Naive thymus-derived CD8-positive, alpha-beta T cell (primary cell): ENCODE measurements at regions not wholly inside any gene's neighbourhood (a gene's known extent, or its start where the extent isn't known, plus 50 kb on each side); places are given as distances from the start of the nearest gene placed in this dataset.

Source experiments
- ATAC-seq, 2 donors: fragments of 150-1000 bp; cut with Tn5 transposase in 1 of 2; sonication (Bioruptor Pico), chemical (Tn5 transposase) in 1 of 2; 1 replicate in 1 of 2; 2 replicates in 1 of 2; pipeline ENCODE4 v1.10.0; 2021; ENCODE audit warnings: mild to moderate bottlenecking in 2 of 2, moderate library complexity in 2 of 2
- POLR2A ChIA-PET: fragments of 350-600 bp; sonication (Branson Sonifier 250); formaldehyde crosslinking; loops from one replicate; lab custom pipeline; 2021; ENCODE audit warnings: antibody characterized with exemption; lab: Charles Lee
- DNase-seq, 10 donors: peaks; one replicate each; pipeline versions ENCODE4 v3.0.0 to v3.0.0-alpha.2; 2020 to 2022
- H3K27ac Mint-ChIP-seq, 10 donors: one replicate each; pipeline ENCODE4 v1.8.0; 2020 to 2022; ENCODE audit warnings: mild to moderate bottlenecking in 10 of 10, mixed read lengths in 10 of 10, moderate library complexity in 4 of 10, inconsistent platforms in 1 of 10
- H3K27me3 Mint-ChIP-seq, 5 donors: one replicate each; pipeline ENCODE4 v1.8.0; 2021 to 2022; ENCODE audit warnings: mixed read lengths in 5 of 5
- H3K36me3 Mint-ChIP-seq, 3 donors: one replicate each; pipeline ENCODE4 v1.8.0; 2020 to 2022; ENCODE audit warnings: mixed read lengths in 3 of 3, mild to moderate bottlenecking in 2 of 3, inconsistent platforms in 1 of 3
- H3K4me1 Mint-ChIP-seq, 4 donors: one replicate each; pipeline ENCODE4 v1.8.0; 2021 to 2022; ENCODE audit warnings: mixed read lengths in 4 of 4
- H3K4me3 Mint-ChIP-seq, 10 donors: one replicate each; pipeline ENCODE4 v1.8.0; 2020 to 2022; ENCODE audit warnings: mild to moderate bottlenecking in 10 of 10, mixed read lengths in 10 of 10, moderate library complexity in 6 of 10, inconsistent platforms in 1 of 10
- H3K9me3 Mint-ChIP-seq, 9 donors: one replicate each; pipeline ENCODE4 v1.8.0; 2020 to 2022; ENCODE audit warnings: mixed read lengths in 9 of 9, mild to moderate bottlenecking in 3 of 9, inconsistent platforms in 1 of 9, moderate library complexity in 1 of 9

DNA sequence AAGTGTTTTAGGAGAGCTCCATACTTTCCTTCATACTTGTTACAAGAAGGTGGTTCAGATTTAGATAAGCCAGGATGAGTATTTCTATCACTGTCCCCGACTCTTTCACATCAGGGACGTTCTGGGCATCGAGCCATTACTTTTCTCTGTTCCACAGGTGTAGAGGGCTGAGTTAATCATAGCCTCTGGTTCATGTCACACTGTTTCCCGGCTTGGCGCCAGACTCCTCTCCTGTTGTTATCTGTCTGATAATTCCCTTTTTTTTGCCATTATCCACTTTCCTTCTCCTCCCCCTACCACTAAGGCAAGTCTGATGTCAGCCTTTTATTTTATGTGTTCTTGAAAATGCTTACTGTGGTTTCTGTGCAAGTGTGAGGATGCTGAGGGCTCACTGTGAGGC lies 593.4 kb downstream of the UTRN start:
- no peak for ATAC-seq
- Mint-ChIP-seq H3K27me3 (peaks cover 7 to 51% (median 17%) of the 10 kb centered on the region in 5 donors), H3K36me3 (peaks cover 0 to 2% (median 0%) of the 10 kb centered on the region in 3 donors), H3K9me3 (peaks cover 0 to 8% (median 0%) of the 10 kb centered on the region in 9 donors), H3K4me1 (peaks cover 0 to 12% (median 3%) of the 10 kb centered on the region in 4 donors), H3K4me3 (no peak overlapping the region), H3K27ac (no peak overlapping the region)
- DNase-seq = no peak
- POLR2A ChIA-PET = no interaction called here

DNA sequence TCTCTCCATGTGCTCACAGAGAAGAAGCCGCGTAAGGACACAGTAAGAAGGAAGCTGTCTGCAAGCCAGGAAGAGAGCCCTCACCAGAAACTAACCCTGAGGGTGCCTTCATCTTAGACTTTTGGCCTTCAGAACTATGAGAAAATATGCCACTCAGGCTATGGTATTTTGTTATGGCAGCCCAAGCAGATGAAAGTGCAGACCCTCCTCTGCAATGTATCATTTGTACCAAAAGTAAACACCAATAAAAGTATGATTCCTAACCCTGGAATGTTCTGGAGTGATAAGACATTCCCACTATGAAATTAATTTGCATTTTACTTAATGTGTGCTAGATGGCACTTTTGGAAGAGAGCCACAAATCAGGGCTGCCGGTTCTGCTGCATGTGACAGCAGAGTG lies 594.3 kb downstream of the UTRN start:
- POLR2A ChIA-PET = no interaction called here
- H3K27me3 Mint-ChIP-seq = peaks cover 7 to 43% (median 17%) of the 10 kb centered on the region in 5 donors

GRCh38 chr6:144882425-144882824 lies 597.3 kb downstream of the UTRN start:
- H3K27ac Mint-ChIP-seq = no peak overlapping the region
- H3K4me1 Mint-ChIP-seq = peaks cover 0 to 12% (median 3%) of the 10 kb centered on the region in 4 donors
- no peaks in the 10 kb centered on the region for H3K9me3 Mint-ChIP-seq
- ATAC-seq (no peak), DNase-seq (no peak)
- H3K36me3 Mint-ChIP-seq = no peaks in the 10 kb centered on the region
- H3K4me3 Mint-ChIP-seq = no peak overlapping the region
- POLR2A ChIA-PET = no interaction called here
- H3K27me3 Mint-ChIP-seq = peaks cover 5 to 44% (median 19%) of the 10 kb centered on the region in 5 donors

More for the DNA sequence above, 594.3 kb downstream of the UTRN start:
- H3K27ac Mint-ChIP-seq = no peak overlapping the region
- H3K36me3 Mint-ChIP-seq = no peaks in the 10 kb centered on the region
- peaks cover 0 to 3% (median 0%) of the 10 kb centered on the region in 9 donors for H3K9me3 Mint-ChIP-seq
- no peak overlapping the region for H3K4me3 Mint-ChIP-seq
- no peak for DNase-seq
- no peak for ATAC-seq
- H3K4me1 Mint-ChIP-seq = peaks cover 0 to 12% (median 3%) of the 10 kb centered on the region in 4 donors

GRCh38 chr6:144883915-144884314 lies 598.8 kb downstream of the UTRN start:
- Mint-ChIP-seq H3K4me1 (peaks cover 0 to 6% (median 3%) of the 10 kb centered on the region in 4 donors), H3K27me3 (peaks cover 1 to 30% (median 10%) of the 10 kb centered on the region in 5 donors), H3K9me3 (no peaks in the 10 kb centered on the region), H3K27ac (no peak overlapping the region), H3K36me3 (no peaks in the 10 kb centered on the region), H3K4me3 (no peak overlapping the region)
- DNase-seq (no peak), ATAC-seq (no peak)
- POLR2A ChIA-PET = no interaction called here

- Mint-ChIP-seq H3K4me3 (no peak overlapping the region), H3K4me1 (no peaks in the 10 kb centered on the region), H3K27ac (no peak overlapping the region), H3K9me3 (no peaks in the 10 kb centered on the region), H3K36me3 (no peaks in the 10 kb centered on the region), H3K27me3 (peaks cover 0 to 15% (median 2%) of the 10 kb centered on the region in 5 donors)
- POLR2A ChIA-PET = no interaction called here
- no peak for ATAC-seq
- no peak for DNase-seq
Measured at GRCh38 chr6:144885817-144886216, 600.7 kb downstream of the UTRN start.

- POLR2A ChIA-PET = no interaction called here
- DNase-seq (no peak), ATAC-seq (no peak)
- Mint-ChIP-seq H3K4me3 (no peak overlapping the region), H3K27ac (no peak overlapping the region), H3K36me3 (no peaks in the 10 kb centered on the region), H3K9me3 (no peaks in the 10 kb centered on the region), H3K4me1 (no peaks in the 10 kb centered on the region), H3K27me3 (peaks cover 0 to 15% (median 2%) of the 10 kb centered on the region in 5 donors)
Measured at GRCh38 chr6:144886682-144887081, 601.5 kb downstream of the UTRN start.

DNA sequence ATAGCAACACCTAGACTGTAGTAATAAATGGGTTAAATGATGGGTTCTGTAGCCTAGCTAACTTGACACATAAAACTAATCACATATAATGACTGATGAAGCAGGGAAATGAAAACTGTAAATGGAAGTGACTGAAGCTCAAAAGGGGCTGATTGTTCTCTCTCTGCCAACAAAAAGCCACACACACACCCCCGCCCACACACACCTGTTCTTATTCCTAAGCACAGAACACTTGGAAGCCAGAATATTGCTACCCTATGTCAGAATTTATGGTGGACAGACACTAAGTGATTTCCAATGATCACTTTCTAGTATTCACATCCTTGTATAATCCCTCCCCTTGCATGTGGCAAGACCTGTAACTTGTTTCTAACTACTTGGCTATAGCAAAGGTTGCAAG lies 603.5 kb downstream of the UTRN start:
- H3K27ac Mint-ChIP-seq = no peak overlapping the region
- H3K36me3 Mint-ChIP-seq = no peaks in the 10 kb centered on the region
- H3K4me1 Mint-ChIP-seq = no peaks in the 10 kb centered on the region
- H3K9me3 Mint-ChIP-seq = no peaks in the 10 kb centered on the region
- H3K27me3 Mint-ChIP-seq = peaks cover 0 to 15% (median 2%) of the 10 kb centered on the region in 5 donors
- no peak overlapping the region for H3K4me3 Mint-ChIP-seq
- POLR2A ChIA-PET = no interaction called here
- DNase-seq = no peak
- no peak for ATAC-seq

- no peak for ATAC-seq
- no peaks in the 10 kb centered on the region for H3K36me3 Mint-ChIP-seq
- no peaks in the 10 kb centered on the region for H3K27me3 Mint-ChIP-seq
- no peak for DNase-seq
- H3K4me3 Mint-ChIP-seq = no peak overlapping the region
- no peak overlapping the region for H3K27ac Mint-ChIP-seq
- POLR2A ChIA-PET = no interaction called here
- H3K4me1 Mint-ChIP-seq = peaks cover 0 to 9% (median 2%) of the 10 kb centered on the region in 4 donors
- no peaks in the 10 kb centered on the region for H3K9me3 Mint-ChIP-seq
Measured at GRCh38 chr6:144893680-144894151, 608.6 kb downstream of the UTRN start.

- Mint-ChIP-seq H3K4me1 (peaks cover 0 to 9% (median 2%) of the 10 kb centered on the region in 4 donors), H3K36me3 (no peaks in the 10 kb centered on the region), H3K27ac (no peak overlapping the region), H3K4me3 (no peak overlapping the region), H3K27me3 (no peaks in the 10 kb centered on the region), H3K9me3 (no peaks in the 10 kb centered on the region)
- no peak for DNase-seq
- POLR2A ChIA-PET = no interaction called here
- ATAC-seq = no peak
Measured at GRCh38 chr6:144894240-144894639, 609.1 kb downstream of the UTRN start.

- Mint-ChIP-seq H3K4me1 (peaks cover 0 to 9% (median 2%) of the 10 kb centered on the region in 4 donors), H3K27ac (no peak overlapping the region), H3K9me3 (no peaks in the 10 kb centered on the region), H3K27me3 (no peaks in the 10 kb centered on the region), H3K4me3 (no peak overlapping the region), H3K36me3 (no peaks in the 10 kb centered on the region)
- ATAC-seq (no peak), DNase-seq (no peak)
- POLR2A ChIA-PET = no interaction called here
Measured at GRCh38 chr6:144895313-144896278, 610.5 kb downstream of the UTRN start.

DNA sequence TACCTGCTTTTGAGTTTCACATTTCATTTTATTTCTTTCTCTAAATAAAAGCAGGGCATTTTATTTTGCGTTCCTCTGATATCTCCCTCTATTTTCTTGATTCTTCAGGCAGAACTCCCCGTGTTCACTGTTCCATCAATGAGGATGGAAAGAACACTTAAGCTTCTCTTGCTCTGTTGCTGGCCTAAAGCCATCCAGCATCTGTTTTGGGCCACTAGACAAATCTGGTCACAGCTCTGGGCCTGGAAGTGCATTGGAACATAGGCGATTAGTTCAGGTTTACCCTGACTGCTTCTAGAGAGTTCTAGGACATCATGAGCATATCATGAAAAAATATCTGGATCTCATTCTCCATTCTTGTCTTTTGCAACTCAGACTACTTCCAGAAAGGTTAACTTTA lies 611.2 kb downstream of the UTRN start:
- no peaks in the 10 kb centered on the region for H3K27me3 Mint-ChIP-seq
- no peak for ATAC-seq
- no peak for DNase-seq
- POLR2A ChIA-PET = no interaction called here
- H3K36me3 Mint-ChIP-seq = peaks cover 0 to 3% (median 0%) of the 10 kb centered on the region in 3 donors
- no peak overlapping the region for H3K27ac Mint-ChIP-seq
- peaks cover 0 to 9% (median 2%) of the 10 kb centered on the region in 4 donors for H3K4me1 Mint-ChIP-seq
- peaks cover 0 to 3% (median under 1%) of the 10 kb centered on the region in 9 donors for H3K9me3 Mint-ChIP-seq
- H3K4me3 Mint-ChIP-seq = no peak overlapping the region

DNA sequence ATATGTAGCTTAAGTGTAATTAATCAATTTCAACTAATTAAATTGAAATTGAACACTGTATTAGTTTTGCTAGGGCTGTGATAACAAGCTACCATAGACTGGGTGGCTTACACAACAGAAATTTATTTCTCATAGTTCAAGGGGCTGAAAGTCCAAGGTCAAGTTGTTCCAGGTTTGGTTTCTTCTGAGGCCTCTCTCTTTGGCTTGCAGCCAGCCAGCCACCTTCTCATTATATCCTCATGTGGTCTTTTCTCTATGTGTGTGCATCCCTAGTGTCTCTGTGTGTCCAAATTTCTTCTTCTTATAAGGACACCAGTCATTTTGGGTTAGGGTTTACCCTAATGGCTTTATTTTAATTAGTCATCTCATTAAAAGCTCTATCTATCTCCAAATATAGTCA lies 611.7 kb downstream of the UTRN start:
- peaks cover 0 to 7% (median 0%) of the 10 kb centered on the region in 3 donors for H3K36me3 Mint-ChIP-seq

GRCh38 chr6:144897441-144897921 lies 612.3 kb downstream of the UTRN start:
- Mint-ChIP-seq H3K4me1 (peaks cover 0 to 9% (median 2%) of the 10 kb centered on the region in 4 donors), H3K27ac (no peak overlapping the region), H3K36me3 (peaks cover 0 to 13% (median 0%) of the 10 kb centered on the region in 3 donors), H3K27me3 (no peaks in the 10 kb centered on the region), H3K9me3 (peaks cover 0 to 13% (median 7%) of the 10 kb centered on the region in 9 donors), H3K4me3 (no peak overlapping the region)
- POLR2A ChIA-PET = no interaction called here
- ATAC-seq (no peak), DNase-seq (no peak)

More for the DNA sequence above, 611.7 kb downstream of the UTRN start:
- peaks cover 0 to 9% (median 2%) of the 10 kb centered on the region in 4 donors for H3K4me1 Mint-ChIP-seq
- no peak for ATAC-seq
- H3K4me3 Mint-ChIP-seq = no peak overlapping the region
- no peak for DNase-seq
- H3K27ac Mint-ChIP-seq = no peak overlapping the region
- POLR2A ChIA-PET = no interaction called here
- peaks cover 0 to 8% (median 6%) of the 10 kb centered on the region in 9 donors for H3K9me3 Mint-ChIP-seq
- H3K27me3 Mint-ChIP-seq = no peaks in the 10 kb centered on the region
